ENCODE measurements at regions not wholly inside any gene's neighbourhood (a gene's known extent, or its start where the extent isn't known, plus 50 kb on each side); places are given as distances from the start of the nearest gene placed in this dataset.

DNA sequence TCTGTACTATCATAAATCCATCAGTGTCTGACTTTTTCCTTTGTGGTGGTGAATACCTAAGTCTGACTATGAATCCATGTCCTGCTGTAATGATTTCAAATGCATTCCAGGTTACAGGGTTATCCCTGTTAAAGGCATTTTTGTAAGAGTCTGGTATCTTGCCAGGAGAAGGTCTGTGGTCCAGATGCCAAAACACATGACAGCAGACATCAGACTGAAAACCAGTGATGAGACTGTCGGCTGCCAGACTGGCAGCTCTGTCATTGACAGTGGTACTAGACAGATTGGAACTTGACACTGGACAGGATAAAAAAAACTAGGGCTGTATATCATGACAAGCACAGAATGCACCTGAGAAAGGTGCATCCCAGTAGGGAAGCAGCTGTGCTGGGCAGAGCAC is 301.8 kb upstream of the FAT3 start:
- POLR2A ChIA-PET, result no interaction called here
- Histone ChIP-seq H3K27me3 (replicated peaks in 2 of 5; ENCODE audit: control insufficient read depth in 4 of 5, insufficient read depth in 5 of 5, low read length in 4 of 5) (no peaks in the 10 kb centered on the region), H3K4me1 (ENCODE audit: control extremely low read depth in 1 of 4, control insufficient read depth in 4 of 4, insufficient read depth in 4 of 4, low read length in 3 of 4) (no peaks in the 10 kb centered on the region), H3K4me3 (ENCODE audit: control insufficient read depth in 1 of 7, extremely low read depth in 1 of 7, insufficient read depth in 4 of 7, low read depth in 2 of 7, low read length in 6 of 7) (no peak overlapping the region), H3K27ac (ENCODE audit: insufficient read depth in 1 of 2, low read depth in 1 of 2, low read length in 2 of 2, poor library complexity in 1 of 2, severe bottlenecking in 2 of 2) (no peak overlapping the region), H3K9me3 (ENCODE audit: control extremely low read depth in 1 of 5, control insufficient read depth in 4 of 5, insufficient read depth in 2 of 5, low read depth in 1 of 5, low read length in 4 of 5) (no peaks in the 10 kb centered on the region), H3K36me3 (ENCODE audit: control insufficient read depth in 4 of 4, insufficient read depth in 4 of 4, low read length in 3 of 4) (no peaks in the 10 kb centered on the region)
- CTCF ChIA-PET, result no interaction called here
- WGBS (ENCODE audit: insufficient coverage), result 90% methylated on average over 1 of the region's 1 CpG
- no peak for DNase-seq

DNA sequence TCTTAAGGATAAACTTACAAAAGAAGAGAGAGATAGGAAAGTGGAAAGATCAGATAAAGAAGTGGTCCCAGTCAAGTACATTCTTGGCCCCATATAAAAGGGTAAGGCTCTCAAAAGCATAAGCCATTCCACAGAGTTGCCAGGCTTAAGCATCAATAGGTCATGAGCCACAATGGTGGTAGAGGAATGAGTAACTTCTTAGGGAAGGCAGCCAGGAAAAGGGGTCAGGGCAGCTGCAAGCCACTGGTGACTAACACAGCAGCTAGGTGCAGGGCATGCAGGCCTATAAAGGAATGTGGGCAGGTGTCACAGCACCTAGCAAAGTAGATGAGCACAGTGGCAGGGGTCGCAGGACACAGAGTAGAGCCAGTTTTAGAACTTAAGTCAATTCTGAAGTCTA is 302.6 kb upstream of the FAT3 start:
- no peak overlapping the region for H3K4me3 ChIP-seq (ENCODE audit: control insufficient read depth in 1 of 7, extremely low read depth in 1 of 7, insufficient read depth in 4 of 7, low read depth in 2 of 7, low read length in 6 of 7)
- H3K4me1 ChIP-seq (ENCODE audit: control extremely low read depth in 1 of 4, control insufficient read depth in 4 of 4, insufficient read depth in 4 of 4, low read length in 3 of 4), result no peaks in the 10 kb centered on the region
- no peak for DNase-seq
- POLR2A ChIA-PET, result no interaction called here
- no peaks in the 10 kb centered on the region for H3K9me3 ChIP-seq (ENCODE audit: control extremely low read depth in 1 of 5, control insufficient read depth in 4 of 5, insufficient read depth in 2 of 5, low read depth in 1 of 5, low read length in 4 of 5)
- CTCF ChIA-PET, result no interaction called here
- H3K36me3 ChIP-seq (ENCODE audit: control insufficient read depth in 4 of 4, insufficient read depth in 4 of 4, low read length in 3 of 4), result no peaks in the 10 kb centered on the region
- WGBS (ENCODE audit: insufficient coverage), result 89% methylated on average over 1 of the region's 1 CpG
- no peak overlapping the region for H3K27ac ChIP-seq (ENCODE audit: insufficient read depth in 1 of 2, low read depth in 1 of 2, low read length in 2 of 2, poor library complexity in 1 of 2, severe bottlenecking in 2 of 2)
- no peaks in the 10 kb centered on the region for H3K27me3 ChIP-seq (replicated peaks in 2 of 5; ENCODE audit: control insufficient read depth in 4 of 5, insufficient read depth in 5 of 5, low read length in 4 of 5)

DNA sequence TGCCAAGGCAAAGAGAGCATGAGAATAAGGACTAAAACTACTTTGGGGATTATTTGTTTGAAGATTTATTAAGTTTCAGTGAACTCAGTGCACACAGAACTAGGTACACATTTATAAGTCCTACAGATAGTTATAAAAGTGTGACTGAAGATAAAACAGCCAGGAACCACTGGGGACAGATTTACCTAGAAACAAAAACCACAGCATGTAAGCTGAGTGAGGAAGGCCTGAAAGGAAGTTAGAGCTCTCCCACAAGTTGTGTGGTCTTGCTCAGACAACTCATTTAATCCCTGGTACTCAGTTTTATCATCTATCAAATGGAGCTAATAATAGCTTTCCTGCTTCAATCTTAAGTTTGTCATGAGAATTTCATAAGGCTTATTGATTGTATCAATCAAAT is 311.2 kb upstream of the FAT3 start:
- Histone ChIP-seq H3K4me3 (ENCODE audit: control insufficient read depth in 1 of 7, extremely low read depth in 1 of 7, insufficient read depth in 4 of 7, low read depth in 2 of 7, low read length in 6 of 7) (no peak overlapping the region), H3K27me3 (replicated peaks in 2 of 5; ENCODE audit: control insufficient read depth in 4 of 5, insufficient read depth in 5 of 5, low read length in 4 of 5) (no peaks in the 10 kb centered on the region), H3K4me1 (ENCODE audit: control extremely low read depth in 1 of 4, control insufficient read depth in 4 of 4, insufficient read depth in 4 of 4, low read length in 3 of 4) (no peaks in the 10 kb centered on the region), H3K27ac (ENCODE audit: insufficient read depth in 1 of 2, low read depth in 1 of 2, low read length in 2 of 2, poor library complexity in 1 of 2, severe bottlenecking in 2 of 2) (no peak overlapping the region), H3K36me3 (ENCODE audit: control insufficient read depth in 4 of 4, insufficient read depth in 4 of 4, low read length in 3 of 4) (no peaks in the 10 kb centered on the region), H3K9me3 (ENCODE audit: control extremely low read depth in 1 of 5, control insufficient read depth in 4 of 5, insufficient read depth in 2 of 5, low read depth in 1 of 5, low read length in 4 of 5) (peaks cover 0 to 1% (median 0%) of the 10 kb centered on the region in 5 experiments)
- ChIA-PET POLR2A (no interaction called here), CTCF (no interaction called here)
- DNase-seq, result no peak

DNA sequence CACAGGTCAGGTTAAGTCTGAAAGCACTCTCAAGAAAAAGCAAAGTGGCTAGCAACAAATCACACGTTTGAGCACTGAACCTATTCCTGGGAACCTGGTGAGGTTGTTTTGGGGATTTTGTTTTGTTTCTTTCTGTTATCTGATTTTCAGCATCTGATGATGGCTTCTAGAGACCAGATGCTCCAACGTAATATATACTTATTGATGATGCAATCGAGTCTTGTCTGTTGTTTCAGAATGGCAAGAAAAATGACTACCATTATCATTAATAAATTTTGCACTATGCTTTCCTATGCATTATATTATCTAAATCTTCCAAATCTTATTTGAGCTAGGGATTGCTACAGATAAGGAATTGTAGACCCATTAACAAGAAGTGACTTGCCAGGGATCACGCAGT is 312.3 kb upstream of the FAT3 start:
- H3K27ac ChIP-seq (ENCODE audit: insufficient read depth in 1 of 2, low read depth in 1 of 2, low read length in 2 of 2, poor library complexity in 1 of 2, severe bottlenecking in 2 of 2), result no peak overlapping the region
- POLR2A ChIA-PET, result no interaction called here
- H3K27me3 ChIP-seq (replicated peaks in 2 of 5; ENCODE audit: control insufficient read depth in 4 of 5, insufficient read depth in 5 of 5, low read length in 4 of 5), result no peaks in the 10 kb centered on the region
- no peak for DNase-seq
- no peak overlapping the region for H3K4me3 ChIP-seq (ENCODE audit: control insufficient read depth in 1 of 7, extremely low read depth in 1 of 7, insufficient read depth in 4 of 7, low read depth in 2 of 7, low read length in 6 of 7)
- WGBS (ENCODE audit: insufficient coverage), result 100% methylated on average over 1 of the region's 4 CpGs
- peaks cover 0 to 1% (median 0%) of the 10 kb centered on the region in 5 experiments for H3K9me3 ChIP-seq (ENCODE audit: control extremely low read depth in 1 of 5, control insufficient read depth in 4 of 5, insufficient read depth in 2 of 5, low read depth in 1 of 5, low read length in 4 of 5)
- no peaks in the 10 kb centered on the region for H3K36me3 ChIP-seq (ENCODE audit: control insufficient read depth in 4 of 4, insufficient read depth in 4 of 4, low read length in 3 of 4)
- H3K4me1 ChIP-seq (ENCODE audit: control extremely low read depth in 1 of 4, control insufficient read depth in 4 of 4, insufficient read depth in 4 of 4, low read length in 3 of 4), result no peaks in the 10 kb centered on the region
- CTCF ChIA-PET, result no interaction called here

DNA sequence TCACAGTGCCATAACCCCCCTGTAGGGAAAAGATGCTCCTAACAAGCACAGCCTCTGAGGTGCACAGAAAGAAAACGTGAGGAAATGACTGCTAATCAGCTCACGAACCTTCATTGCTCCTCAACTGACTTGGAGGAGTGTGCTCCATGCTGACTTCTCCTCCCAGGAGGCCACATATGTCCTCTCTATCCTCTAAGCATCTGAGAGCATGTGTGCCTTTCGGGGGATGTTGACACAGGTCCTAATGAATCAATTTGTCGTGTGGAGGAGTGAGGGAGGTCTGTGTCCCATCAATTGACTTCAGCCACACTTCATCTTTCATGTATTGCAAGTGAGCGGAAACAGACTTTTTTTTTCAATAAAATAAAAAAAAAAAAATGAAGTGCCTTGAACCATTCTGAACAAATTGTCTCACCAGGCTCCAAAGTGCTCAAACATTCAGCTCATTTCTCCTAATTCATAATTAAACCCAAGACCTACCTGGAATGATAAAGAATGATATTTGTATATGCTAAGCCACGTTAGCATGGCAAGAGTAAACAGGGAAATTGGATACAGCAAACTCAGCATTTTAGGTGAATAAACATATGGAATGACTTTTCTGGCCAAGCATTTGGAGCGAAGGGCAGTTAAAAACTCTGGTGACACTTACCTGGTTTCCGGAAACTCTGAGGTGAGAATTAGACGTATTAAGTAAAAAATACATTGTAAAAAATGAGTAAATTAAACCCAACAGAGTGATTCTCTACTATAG is 317.6 kb upstream of the FAT3 start:
- 64% methylated on average over 2 of the region's 9 CpGs for WGBS (ENCODE audit: insufficient coverage)
- Histone ChIP-seq H3K27ac (ENCODE audit: insufficient read depth in 1 of 2, low read depth in 1 of 2, low read length in 2 of 2, poor library complexity in 1 of 2, severe bottlenecking in 2 of 2) (no peak overlapping the region), H3K36me3 (ENCODE audit: control insufficient read depth in 4 of 4, insufficient read depth in 4 of 4, low read length in 3 of 4) (no peaks in the 10 kb centered on the region), H3K4me1 (ENCODE audit: control extremely low read depth in 1 of 4, control insufficient read depth in 4 of 4, insufficient read depth in 4 of 4, low read length in 3 of 4) (no peaks in the 10 kb centered on the region), H3K9me3 (ENCODE audit: control extremely low read depth in 1 of 5, control insufficient read depth in 4 of 5, insufficient read depth in 2 of 5, low read depth in 1 of 5, low read length in 4 of 5) (peaks cover 0 to under 1% (median 0%) of the 10 kb centered on the region in 5 experiments), H3K27me3 (replicated peaks in 2 of 5; ENCODE audit: control insufficient read depth in 4 of 5, insufficient read depth in 5 of 5, low read length in 4 of 5) (no peaks in the 10 kb centered on the region), H3K4me3 (ENCODE audit: control insufficient read depth in 1 of 7, extremely low read depth in 1 of 7, insufficient read depth in 4 of 7, low read depth in 2 of 7, low read length in 6 of 7) (no peak overlapping the region)
- no peak for DNase-seq
- ChIA-PET POLR2A (no interaction called here), CTCF (interaction anchor here (0.6 kb wide), 1 partner anchor 336 kb away, joined by 3 read pairs; no protein-coding TSS in a partner anchor)

DNA sequence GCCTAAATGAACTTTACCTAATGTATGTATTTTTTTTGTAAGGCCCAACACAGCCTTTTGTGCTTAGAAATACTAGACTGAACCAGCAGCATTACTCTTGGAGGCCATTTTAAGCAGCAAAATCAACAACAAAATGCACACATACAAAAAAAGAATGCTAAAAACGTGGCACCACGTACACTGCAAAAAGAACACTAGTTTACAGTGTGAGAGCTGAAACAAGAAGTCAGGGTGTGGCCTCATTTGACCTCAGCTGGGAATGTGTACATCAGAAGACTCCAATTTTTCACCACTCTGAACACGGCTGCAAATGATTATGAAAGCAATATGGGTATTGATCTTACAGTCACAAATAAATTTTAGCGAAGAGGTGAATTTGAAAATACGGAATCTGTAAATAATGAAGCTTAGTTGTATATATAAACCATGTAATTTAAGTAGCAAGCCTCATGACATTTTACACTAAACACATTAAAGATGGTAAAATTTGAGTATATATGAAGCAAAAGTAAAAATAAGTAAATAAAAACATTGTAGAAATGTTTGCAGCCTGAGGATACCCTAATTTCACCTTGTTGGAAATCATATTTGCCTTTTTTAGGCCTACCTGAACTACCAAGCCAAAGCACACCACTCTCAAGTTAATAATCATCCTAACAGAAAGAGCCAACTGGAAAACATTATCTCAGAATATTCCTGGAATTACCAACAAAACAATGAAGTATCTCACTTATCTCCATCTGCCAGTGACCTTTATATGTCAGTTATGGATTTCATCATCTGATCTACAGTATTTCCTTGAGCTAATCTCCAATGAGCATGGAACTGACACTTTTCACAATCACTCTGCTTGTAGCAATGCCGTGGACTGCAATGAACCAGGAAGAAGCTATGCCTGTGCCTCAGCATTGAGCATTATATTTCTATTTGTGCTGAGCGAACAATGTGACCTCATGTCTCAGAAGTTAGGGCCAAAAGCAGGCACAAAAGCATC is 319.5 kb upstream of the FAT3 start:
- WGBS (ENCODE audit: insufficient coverage), result 84% methylated on average over 4 of the region's 7 CpGs
- POLR2A ChIA-PET, result no interaction called here
- Histone ChIP-seq H3K27ac (ENCODE audit: insufficient read depth in 1 of 2, low read depth in 1 of 2, low read length in 2 of 2, poor library complexity in 1 of 2, severe bottlenecking in 2 of 2) (no peak overlapping the region), H3K4me1 (ENCODE audit: control extremely low read depth in 1 of 4, control insufficient read depth in 4 of 4, insufficient read depth in 4 of 4, low read length in 3 of 4) (no peaks in the 10 kb centered on the region), H3K36me3 (ENCODE audit: control insufficient read depth in 4 of 4, insufficient read depth in 4 of 4, low read length in 3 of 4) (no peaks in the 10 kb centered on the region), H3K27me3 (replicated peaks in 2 of 5; ENCODE audit: control insufficient read depth in 4 of 5, insufficient read depth in 5 of 5, low read length in 4 of 5) (no peaks in the 10 kb centered on the region), H3K9me3 (ENCODE audit: control extremely low read depth in 1 of 5, control insufficient read depth in 4 of 5, insufficient read depth in 2 of 5, low read depth in 1 of 5, low read length in 4 of 5) (no peaks in the 10 kb centered on the region), H3K4me3 (ENCODE audit: control insufficient read depth in 1 of 7, extremely low read depth in 1 of 7, insufficient read depth in 4 of 7, low read depth in 2 of 7, low read length in 6 of 7) (no peak overlapping the region)
- CTCF ChIA-PET, result no interaction called here
- no peak for DNase-seq

DNA sequence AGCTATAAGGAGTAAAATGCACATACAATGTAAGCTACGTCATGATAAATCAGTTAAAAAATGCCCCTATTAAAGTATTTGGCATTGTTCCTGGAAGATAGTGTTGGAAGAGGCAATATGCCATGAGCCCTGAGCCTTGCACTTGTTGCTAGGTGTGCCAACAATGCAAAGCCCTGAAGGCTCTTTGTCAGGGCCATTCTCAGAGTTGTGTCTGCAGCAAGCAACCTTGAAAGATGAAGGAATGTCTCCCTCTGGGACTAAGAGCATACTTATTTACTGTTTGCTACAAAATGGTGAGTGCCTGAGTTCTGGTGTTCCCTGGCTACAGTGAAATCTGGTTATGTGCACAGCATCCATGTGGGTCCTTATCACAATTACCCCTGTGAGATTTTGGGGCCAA is 322.3 kb upstream of the FAT3 start:
- CTCF ChIA-PET, result no interaction called here
- Histone ChIP-seq H3K9me3 (ENCODE audit: control extremely low read depth in 1 of 5, control insufficient read depth in 4 of 5, insufficient read depth in 2 of 5, low read depth in 1 of 5, low read length in 4 of 5) (no peaks in the 10 kb centered on the region), H3K4me3 (ENCODE audit: control insufficient read depth in 1 of 7, extremely low read depth in 1 of 7, insufficient read depth in 4 of 7, low read depth in 2 of 7, low read length in 6 of 7) (no peak overlapping the region), H3K4me1 (ENCODE audit: control extremely low read depth in 1 of 4, control insufficient read depth in 4 of 4, insufficient read depth in 4 of 4, low read length in 3 of 4) (no peaks in the 10 kb centered on the region), H3K27ac (ENCODE audit: insufficient read depth in 1 of 2, low read depth in 1 of 2, low read length in 2 of 2, poor library complexity in 1 of 2, severe bottlenecking in 2 of 2) (no peak overlapping the region), H3K27me3 (replicated peaks in 2 of 5; ENCODE audit: control insufficient read depth in 4 of 5, insufficient read depth in 5 of 5, low read length in 4 of 5) (no peaks in the 10 kb centered on the region), H3K36me3 (ENCODE audit: control insufficient read depth in 4 of 4, insufficient read depth in 4 of 4, low read length in 3 of 4) (no peaks in the 10 kb centered on the region)
- POLR2A ChIA-PET, result no interaction called here
- 100% methylated on average over 1 of the region's 1 CpG for WGBS (ENCODE audit: insufficient coverage)
- no peak for DNase-seq
